Glomerular endothelial cell (primary cell): ENCODE measurements at regions not wholly inside any gene's neighbourhood (a gene's known extent, or its start where the extent isn't known, plus 50 kb on each side); places are given as distances from the start of the nearest gene placed in this dataset.
"Not testable (repeated sequence)": the region's sequence is repeated elsewhere in the genome, so short reads cannot be mapped to it uniquely, and the experiment has no call there.

Source experiments
- DNase-seq: peaks from one replicate; pipeline ENCODE4 v3.0.0-alpha.2; 2011; ENCODE audit warnings: low read depth, low spot score; ENCODE audit errors: extremely low read depth

DNA sequence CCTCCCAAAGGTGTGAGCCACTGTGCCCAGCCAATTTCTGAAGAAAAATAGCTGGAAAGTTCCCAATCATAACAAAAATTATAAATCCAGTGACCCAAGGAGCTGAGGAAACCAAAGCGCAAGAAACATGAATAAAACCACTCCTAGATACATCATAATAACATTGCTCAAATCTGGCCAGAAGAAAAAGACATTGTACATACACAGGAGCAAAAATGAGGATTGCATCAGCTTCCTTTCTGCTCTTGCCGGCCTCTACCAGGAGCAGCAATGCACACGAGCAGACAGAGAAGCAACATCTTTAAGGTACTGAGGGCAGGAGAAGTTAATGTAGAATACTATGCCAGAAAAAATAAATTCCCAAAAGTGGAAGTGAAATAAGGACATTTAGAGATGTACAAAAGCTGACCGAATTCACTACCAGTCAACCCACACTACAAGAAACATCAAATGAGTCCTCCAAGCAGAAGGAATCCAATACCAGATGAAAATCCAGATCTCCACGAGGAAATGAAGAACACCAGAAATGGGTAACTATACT lies 127.0 kb upstream of the NBPF11 start:
- not testable (repeated sequence) for DNase-seq

DNA sequence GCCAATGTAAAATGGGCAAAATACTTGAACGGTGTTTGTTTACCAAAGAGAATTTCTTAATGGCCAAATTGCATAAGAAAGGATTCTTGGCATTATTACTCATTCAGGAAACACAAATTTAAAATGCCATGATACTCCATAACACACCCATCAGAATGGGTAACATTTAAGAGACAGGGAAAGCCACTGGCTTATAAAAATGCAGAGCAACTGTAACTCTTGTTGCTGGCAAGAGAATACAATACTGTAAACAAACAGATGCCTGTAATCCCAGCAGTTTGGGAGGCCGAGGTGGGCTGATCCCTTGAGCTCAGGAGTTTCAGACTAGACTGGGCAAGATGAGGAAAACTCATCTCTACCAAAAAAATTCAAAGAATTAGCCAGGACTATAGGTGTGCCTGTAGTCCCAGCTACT lies 125.8 kb upstream of the NBPF11 start:
- DNase-seq: not testable (repeated sequence)

DNA sequence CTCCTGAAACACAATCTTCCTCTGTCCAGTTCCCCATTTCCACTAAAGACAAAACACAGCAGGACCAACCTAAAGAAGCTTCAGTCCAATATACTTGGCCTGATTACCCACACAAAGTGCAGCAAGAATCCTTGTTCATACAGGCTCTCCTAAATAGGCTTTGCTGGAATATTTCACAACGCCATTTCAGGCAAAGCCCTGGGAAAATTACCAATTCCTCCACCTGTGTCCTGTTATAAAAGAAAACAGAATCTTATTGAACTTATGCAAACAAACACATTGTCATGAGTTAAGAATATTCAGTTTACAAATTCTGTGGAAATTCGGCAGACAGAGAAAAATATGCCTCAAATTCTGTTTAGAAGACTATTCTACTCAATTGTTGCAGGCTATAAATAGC lies 115.0 kb upstream of the NBPF11 start:
- DNase-seq: not testable (repeated sequence)

DNA sequence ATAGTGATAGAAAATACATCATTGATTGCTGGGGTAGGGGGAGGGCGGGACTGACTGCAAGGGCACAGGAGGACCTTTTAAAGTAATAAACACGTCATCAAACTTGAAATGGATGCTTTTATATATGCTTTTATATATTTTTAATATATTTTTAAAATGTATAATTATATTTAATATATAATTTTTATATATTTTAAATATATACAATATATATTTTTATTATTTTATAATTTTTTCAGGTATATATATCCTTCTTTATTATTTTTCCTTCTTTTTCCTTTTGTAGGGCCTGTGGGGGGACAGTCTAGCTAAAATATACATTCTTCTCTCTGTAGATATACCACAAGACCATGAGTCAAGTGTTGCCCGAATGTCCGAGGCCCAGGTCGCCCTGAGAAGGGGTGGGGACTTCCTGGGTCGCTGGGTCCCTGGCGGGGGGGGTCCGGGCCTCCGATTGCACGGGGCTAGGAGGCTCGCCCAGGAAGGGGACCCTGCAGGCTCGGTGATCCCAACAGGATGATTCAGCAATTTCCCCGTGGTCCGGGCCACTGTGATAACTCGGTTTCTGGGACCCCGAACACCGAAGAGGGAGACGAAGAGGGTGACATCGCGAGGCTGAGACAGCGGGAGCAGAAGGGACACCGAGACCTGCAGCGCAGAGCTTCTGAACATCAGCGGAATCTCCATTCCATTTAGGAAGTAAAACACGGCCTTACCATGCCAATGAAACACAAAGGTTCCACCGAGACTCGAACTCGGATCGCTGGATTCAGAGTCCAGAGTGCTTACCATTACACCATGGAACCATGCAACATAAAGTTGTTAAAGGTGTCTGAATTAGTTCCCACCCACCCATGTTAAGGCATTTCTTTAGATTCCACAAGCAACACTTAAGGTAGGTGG lies 112.5 kb upstream of the NBPF11 start:
- no peak for DNase-seq

DNA sequence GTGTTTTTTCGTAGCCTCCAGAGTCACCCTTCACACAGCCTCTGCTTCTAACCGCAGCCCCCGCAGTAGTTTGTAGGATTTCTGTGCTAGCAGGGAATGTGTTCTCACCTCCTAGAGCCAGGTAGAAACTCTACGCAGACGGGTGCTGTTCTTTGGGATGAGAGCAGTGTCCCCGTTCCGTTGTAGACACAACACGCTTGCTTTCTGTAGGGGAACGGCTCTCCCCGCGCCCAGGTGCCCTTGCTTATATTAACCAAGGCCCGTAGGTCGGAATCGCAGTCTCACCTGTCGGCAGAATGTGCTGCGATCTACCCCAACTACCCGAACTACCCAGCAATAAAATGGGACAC lies 111.8 kb upstream of the NBPF11 start:
- DNase-seq: no peak

DNA sequence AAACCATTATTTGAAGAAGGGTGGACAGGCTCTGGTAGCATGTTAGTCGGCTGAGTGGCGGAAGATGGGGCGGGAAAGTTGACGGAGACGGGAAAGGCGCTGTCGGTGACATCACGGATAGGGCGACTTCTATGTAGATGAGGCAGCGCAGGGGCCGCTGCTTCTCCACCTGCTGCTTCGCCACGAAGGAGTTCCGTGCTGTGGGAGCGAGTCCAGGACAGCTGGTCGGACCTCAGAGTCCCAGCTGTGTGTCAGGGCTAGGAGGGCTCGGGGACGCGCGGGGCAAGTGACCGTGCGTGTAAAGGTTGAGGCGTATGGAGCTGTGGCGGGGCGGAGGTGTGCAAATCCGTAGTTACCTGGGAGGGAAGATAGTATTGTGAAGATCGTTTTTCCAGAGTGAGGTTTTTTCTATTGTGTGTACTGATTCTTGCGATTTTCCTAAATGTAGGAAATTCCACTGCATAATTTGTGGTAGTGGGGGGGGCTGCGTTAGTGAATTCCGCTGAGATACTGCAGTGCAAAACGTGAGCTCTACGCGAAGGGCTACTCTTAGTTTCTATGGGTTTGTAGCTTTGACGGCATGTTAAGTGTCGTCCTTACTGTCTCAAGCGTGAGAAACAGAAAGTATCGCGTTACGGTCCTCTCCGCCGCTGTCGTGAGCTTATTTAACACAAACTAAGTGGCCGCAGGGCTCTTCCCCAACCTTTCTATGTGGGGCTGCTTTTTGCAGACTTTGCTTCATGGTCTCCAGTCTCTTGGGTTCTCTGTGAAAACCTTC lies 111.2 kb upstream of the NBPF11 start:
- DNase-seq: no peak

DNA sequence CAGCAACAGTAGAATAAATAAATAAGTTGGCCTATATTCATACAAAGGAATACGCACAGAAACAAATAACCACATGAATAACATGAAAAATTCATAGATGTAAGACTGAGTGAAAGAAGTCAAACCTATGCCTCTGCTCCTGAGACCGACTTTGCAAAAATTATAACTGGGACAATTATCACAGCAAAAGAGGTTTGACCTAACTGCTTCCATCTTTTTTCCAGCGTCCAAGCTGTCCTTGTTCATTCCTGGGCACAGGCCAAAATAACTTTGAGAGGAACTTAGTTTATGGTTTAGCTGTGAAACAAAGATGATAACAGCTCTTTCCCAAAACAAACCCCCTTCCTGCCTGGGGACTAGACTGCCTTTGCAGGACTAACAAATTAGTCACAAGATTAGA lies 109.6 kb upstream of the NBPF11 start:
- DNase-seq: not testable (repeated sequence)

DNA sequence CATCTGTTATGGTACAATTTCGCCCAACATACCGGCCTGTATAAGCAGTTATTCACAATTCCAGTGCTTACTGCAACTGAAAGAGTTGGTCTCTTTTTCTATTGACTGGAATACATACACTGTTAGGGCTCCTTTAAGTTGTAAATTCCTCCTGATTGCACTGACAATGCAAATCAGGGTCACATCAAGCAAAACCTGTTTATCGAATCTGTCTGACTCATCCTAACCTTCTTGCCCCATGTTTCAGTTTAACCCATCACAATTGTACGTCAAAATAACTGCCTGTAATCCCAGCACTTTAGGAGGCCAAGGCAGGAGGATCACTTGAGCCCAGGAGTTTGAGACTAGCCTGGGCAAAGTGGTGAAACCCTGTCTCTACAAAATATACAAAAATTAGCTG lies 105.8 kb upstream of the NBPF11 start:
- not testable (repeated sequence) for DNase-seq

DNA sequence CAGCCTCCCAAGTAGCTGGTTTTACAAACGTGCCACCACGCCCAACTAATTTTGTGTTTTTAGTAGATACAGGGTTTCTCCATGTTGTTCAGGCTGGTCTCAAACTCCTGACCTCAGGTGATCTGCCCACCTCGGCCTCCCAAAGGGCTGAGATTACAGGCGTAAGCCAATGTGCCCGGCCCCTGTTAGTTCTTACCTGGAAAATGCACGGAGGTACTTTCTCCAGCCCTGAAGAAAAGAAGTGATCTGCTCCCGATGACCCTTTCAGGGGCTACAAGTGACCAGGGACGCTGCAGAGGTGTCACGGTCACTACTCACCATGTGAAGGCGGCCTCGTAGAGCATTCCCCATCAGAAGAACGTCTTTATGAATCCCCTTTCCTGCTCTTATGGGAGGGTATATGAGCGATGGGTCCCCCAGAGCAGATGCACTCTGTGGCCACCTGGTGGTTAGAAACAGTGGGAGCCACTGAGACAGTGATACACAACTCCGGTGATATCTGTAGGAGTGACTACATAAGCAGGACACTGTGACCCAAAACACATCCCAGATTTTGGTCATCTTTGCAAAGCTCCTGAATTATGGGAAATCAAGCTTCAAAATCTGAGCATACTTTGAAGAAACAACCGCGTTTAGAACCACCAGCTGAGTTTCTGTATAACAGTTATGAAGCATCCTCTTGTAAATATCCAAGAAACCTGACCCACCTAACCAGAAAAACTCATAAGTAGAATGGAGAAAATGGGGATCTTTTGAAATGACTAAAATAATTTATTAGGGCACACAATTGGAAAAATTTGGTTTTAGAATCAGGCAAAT lies 102.7 kb upstream of the NBPF11 start:
- DNase-seq: not testable (repeated sequence)

DNA sequence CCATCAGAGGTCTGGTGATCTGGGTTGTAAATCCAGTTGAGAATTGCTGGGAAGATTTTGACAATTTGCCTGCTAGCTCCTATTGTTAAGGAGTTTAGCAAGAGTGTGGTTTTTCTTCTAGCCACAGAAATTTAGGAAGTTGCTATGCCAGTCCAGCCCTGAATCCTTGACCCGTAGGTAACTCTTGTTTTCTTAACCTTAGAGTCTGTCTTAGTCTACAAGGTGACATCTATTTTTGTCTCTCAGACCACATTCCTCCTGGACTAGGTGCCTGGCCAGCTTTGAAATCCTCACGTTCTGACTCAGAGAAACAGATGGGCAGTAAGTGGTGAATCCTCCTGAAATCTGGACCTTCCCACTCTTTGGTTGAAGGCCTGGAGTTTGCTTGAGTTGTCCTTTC lies 101.7 kb upstream of the NBPF11 start:
- DNase-seq: not testable (repeated sequence)

DNA sequence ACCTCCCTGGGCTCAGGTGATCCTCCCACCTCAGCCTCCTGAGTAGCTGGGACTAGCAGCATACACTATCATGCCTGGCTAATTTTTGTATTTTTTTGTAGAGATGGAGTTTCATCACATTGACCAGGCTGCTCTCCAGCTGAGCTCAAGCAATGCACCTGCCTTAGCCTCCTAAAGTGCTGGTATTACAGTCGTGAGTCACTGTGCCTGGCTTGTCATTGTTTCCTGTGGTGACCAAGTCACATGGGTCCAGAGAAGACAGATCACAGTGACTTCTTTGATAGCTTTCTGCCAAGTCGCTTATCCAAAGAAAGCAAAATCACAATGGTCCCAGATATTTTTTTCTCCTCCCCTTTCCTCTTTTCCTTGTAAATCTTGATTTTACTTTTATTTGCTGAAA lies 96.7 kb upstream of the NBPF11 start:
- DNase-seq: not testable (repeated sequence)

DNA sequence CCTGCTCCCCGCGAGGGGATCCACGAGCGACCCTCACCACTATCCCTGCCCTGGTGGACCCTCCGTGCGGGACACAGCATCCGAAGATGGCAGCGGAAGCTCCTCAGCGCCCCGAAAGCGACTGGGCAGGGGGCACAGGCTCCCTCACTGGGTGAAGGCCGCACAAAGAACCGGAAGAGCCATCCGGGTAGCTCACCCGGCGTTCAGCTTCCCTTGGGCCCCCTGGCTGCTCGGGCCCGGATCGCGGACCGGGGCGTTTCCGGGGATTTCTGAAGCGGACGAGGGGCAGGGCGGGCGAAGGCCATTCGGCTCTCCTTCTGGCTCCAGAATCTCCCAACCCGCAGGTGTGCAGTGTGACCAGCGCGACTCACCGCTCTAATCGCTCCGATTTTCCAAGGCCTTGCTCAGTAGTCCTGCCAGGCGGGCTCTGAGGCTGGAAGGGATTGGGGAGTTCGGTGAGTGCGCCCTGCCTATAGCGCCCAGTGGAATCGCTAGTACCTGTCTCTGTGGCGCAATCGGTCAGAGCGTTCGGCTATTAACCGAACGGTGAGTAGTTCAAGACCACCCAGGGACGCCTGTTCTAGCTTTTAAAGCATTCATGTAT lies 94.3 kb upstream of the NBPF11 start:
- DNase-seq: not testable (repeated sequence)

DNA sequence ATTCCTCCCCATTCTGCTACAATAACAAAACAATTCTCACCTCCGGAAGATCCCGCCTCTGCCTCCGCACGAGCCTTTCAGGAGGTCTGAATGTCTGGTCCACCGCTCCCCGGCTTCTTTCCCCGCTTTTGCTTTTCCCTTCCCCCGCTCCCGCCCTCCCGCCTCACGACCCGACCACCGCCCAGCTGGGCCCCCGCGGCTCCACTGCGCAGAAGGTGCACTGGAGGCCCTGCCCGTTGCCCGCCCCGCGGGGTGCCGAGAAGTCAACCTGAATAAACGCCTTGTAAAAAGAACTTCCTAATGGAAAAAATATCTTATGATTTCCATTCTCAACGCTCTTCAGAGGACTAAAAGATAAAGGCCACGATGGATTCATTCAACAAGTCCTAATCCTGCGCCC lies 93.8 kb upstream of the NBPF11 start:
- DNase-seq: not testable (repeated sequence)

DNA sequence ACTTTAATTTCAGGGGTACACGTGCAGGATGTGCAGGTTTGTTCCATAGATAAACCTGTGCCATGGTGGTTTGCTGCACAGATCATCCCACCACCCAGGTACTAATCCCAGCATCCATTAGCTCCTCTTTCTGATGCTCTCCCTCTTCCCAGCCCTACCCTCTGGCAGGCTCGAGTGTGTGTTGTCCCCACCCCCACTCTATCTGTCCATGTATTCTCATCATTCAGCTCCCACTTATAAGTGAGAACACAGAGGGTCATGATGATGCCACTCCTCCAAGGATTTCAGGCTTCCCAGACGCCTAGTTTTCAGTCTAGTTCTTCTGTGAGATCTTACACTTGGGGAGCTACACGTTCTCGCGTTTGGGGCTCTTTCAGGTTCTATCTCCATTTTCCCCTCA lies 93.4 kb upstream of the NBPF11 start:
- not testable (repeated sequence) for DNase-seq

DNA sequence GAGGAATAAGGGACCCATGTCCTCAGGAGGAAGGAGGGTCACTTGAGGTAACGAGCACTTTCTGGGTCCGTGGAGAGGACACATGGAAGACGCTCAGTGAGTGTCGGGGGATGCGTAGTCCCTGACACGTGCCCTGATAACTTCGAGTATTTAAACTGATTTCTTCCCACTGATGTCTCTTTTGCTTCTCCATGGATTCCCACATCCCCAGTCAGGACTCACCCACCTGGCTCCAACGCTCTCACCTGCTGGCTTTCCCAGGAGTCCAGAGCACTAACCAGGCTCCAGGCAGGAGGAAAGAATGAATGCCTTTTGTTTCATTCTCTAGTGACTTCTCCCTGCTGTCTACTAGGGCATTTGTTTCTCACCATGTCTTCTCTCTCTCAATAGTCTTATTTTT lies 81.2 kb upstream of the NBPF11 start:
- not testable (repeated sequence) for DNase-seq

DNA sequence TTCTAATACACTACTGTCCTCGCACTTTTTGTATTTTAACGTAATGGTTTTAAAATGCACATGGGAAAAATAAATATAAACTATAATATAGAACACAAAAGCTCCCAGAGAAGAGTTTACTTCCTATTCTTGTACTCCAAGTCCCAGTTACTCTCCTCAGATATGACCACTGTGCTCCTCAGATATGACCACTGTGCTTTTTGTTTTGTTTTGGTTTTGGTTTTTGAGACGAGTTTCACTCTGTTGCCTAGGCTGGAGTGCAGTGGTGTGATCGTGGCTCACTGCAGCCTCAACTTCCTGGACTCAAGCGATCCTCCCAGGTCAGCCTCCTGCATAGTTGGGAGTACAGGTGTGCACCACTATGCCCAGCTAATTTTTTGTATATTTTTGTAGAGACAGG lies 76.8 kb upstream of the NBPF11 start:
- DNase-seq: not testable (repeated sequence)

DNA sequence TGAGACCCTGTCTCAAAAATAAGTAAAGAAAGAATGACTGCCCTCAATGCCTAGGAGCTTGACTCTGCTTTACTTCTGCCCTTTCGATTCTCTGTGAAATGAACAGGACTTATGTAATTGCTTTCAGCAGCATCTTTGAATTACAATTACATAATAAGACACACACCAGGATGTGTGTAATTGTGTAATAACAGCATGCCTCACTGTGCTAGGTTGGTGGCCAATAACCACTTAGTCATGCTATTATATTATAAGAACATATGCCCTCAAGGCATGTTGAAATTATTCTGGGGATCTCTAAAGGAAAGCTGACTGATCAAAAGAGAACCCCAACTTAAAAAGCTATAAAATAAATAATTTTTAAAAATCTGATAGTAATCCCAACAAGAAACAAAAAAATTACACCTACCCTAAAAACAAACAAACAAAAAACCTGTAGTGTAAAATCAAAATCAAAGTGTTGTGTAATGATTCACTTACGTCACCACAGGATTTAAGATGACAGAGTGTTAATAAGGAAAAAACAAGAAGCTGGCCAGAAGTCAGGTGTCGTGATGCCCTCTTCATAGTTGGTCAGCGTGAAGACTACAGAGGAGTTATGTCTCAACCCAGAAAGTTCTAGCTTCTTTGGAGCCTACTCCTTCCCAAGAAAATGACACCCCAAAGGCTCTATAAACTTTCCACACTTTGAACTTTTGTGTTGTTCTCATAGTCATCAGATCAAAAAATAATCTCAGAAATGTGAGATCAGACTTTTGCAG lies 70.5 kb upstream of the NBPF11 start:
- not testable (repeated sequence) for DNase-seq

DNA sequence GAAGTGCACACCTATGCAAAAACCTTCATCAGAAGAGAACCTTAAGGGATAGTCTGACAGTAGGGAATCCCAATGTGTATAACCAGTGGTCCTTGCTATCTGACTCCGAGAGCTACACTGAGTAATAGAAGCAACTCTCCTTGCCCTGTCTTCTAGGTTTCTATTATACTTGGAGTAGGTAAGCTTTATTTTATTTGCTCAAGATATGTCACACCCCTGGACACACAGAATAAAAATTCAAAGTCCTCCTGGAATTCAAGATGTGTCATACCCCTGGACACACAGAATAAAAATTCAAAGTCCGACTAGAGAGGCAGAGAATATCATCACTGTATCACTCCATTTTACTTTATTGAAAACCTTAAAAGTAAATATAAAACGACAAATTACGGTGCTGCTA lies 69.5 kb upstream of the NBPF11 start:
- not testable (repeated sequence) for DNase-seq

DNA sequence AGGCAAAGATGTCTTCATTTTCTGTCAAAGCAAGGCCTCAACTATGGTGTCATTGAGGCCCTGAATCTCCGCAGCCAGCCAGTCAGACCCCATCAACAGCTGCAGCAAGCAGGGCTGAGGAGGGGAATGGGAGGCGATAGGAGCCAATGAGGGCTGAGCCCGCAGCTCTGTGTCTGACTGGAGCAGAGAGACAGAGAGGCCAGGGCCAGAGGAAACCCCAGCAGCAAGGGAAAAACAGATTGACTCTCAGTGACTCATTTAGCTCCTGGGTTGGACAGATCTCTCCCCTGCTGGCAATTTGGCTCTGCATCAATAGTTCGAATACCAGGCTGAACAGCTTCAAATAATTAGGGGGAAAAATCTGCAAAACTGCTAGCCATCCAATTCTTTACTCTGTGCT lies 67.1 kb upstream of the NBPF11 start:
- not testable (repeated sequence) for DNase-seq

DNA sequence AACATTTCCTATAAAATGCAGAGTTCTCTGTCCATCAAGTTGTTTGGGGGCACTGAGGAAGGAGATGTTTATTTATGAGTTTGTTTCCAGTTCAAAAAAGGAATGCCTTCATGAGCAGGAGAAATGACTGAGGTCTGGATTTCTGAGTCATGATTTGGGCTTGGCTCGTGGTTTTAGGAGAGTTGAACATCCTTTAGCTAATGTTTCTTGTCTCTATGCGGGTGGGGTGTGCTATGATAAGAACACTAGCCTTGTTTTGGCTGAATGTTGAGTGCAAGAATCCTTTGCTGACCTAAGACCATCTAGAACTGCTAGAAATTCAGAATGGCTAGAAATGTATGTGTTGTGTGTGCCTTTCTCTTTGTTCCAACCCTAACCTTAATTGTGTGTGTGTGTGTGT lies 59.1 kb upstream of the NBPF11 start:
- DNase-seq: not testable (repeated sequence)
